Activated T-helper 2 cell treated with anti-CD3 and anti-CD28 coated beads, Interferon-gamma antibody, Interleukin-2, Interleukin-4, amounts not matched to agents 10 μg/mL and 5 μg/mL and 100 μg/mL, durations not matched to agents 14 hours and 24 hours and 36 hours (primary cell): ENCODE measurements at regions not wholly inside any gene's neighbourhood (a gene's known extent, or its start where the extent isn't known, plus 50 kb on each side); places are given as distances from the start of the nearest gene placed in this dataset.

Experiments used
- DNase-seq: peaks from one replicate; pipeline ENCODE4 v3.0.0; 2021; ENCODE audit warnings: low spot score
- H3K27ac Mint-ChIP-seq: one replicate; pipeline ENCODE4 v1.8.0; 2021; ENCODE audit warnings: mixed read lengths
- H3K27me3 Mint-ChIP-seq: one replicate; pipeline ENCODE4 v1.8.0; 2021; ENCODE audit warnings: low read depth, mixed read lengths
- H3K36me3 Mint-ChIP-seq: one replicate; pipeline ENCODE4 v1.8.0; 2021; ENCODE audit warnings: low read depth, mixed read lengths
- H3K4me1 Mint-ChIP-seq: one replicate; pipeline ENCODE4 v1.8.0; 2021; ENCODE audit warnings: low read depth, mixed read lengths
- H3K4me3 Mint-ChIP-seq: one replicate; pipeline ENCODE4 v1.8.0; 2021; ENCODE audit warnings: low read depth, mild to moderate bottlenecking, moderate library complexity, mixed read lengths
- H3K9me3 Mint-ChIP-seq: one replicate; pipeline ENCODE4 v1.8.0; 2021; ENCODE audit warnings: mixed read lengths
- intact Hi-C: fragments of 100-400 bp; cut with micrococcal nuclease; formaldehyde crosslinking; loops from one replicate; pipeline ENCODE4 v1.15.1; 2023

DNA sequence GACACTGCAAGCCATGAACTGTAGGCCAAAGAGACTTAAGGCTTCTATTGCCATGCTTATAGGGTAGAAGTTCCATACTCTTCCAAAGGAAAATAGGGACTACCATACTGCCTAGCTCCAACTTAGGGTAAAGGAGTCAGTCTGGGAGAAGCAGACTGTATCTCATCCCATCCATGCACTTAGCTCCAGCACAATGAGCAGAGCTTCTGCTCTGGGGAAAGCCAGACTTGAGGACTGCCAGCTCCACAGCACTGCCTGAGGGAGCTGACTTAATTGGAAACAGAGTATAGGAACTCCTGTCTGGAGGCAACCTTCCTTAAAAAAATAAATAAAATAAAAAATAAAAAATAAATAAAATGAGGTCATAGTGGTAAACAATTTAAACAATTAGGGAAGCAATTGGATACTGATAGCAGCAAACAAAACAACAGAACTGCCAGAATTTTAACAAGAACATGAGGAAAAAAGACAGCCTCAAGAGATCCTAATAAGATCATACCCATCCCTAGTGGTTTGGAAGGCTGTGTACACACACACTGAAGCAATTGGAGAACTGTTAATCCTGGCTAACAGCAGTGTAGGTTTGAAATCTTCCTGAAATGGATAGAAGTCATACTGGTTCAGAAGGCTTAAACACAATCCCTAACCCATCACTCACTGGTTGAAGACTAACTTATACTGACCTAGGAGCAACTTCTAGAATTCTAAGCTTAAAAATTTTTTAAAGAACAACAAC is 550.1 kb downstream of the TBC1D4 start:
- no peak for DNase-seq
- Mint-ChIP-seq H3K27me3 (no peaks in the 10 kb centered on the region), H3K27ac (no peak overlapping the region), H3K4me1 (no peaks in the 10 kb centered on the region), H3K36me3 (no peaks in the 10 kb centered on the region), H3K9me3 (no peaks in the 10 kb centered on the region), H3K4me3 (no peak overlapping the region)
- intact Hi-C loops = no loop called here

DNA sequence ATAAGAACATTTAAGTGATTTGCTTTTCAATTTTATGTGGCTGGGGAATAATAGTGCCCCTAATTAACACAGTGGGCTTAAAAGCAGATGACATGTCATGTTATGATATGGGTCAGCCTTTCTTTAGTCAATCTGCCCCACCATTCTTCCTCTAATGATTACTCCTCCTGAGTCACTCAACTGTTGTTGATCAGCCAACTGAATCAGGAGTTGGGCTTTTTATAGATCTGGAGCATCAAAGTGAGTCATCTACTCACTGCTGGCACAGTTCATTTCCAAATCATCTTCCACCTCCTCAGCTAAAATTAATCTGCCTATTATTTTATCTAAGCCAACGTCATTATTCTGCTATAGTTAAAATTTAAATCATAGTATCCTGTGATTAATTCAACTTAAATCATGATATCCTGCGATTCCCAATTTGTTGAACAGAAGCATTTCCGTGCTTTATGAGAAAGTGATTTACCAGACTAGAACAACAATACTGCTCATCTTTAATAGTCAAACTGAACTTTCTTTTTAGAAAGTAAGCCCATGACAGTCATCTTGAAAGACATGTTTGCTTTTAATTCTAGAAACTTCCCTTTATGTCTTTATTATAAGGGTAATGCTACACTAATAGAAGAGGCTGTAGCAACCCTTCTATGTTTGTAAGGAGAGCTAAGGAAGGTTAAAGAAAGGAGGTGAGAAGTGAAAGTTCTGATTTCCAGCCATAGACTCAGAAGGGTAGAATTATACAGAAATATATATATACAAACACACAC is 551.4 kb downstream of the TBC1D4 start:
- no peaks in the 10 kb centered on the region for H3K4me1 Mint-ChIP-seq
- H3K4me3 Mint-ChIP-seq = no peak overlapping the region
- DNase-seq = no peak
- no peaks in the 10 kb centered on the region for H3K9me3 Mint-ChIP-seq
- intact Hi-C loops = no loop called here
- no peak overlapping the region for H3K27ac Mint-ChIP-seq
- H3K36me3 Mint-ChIP-seq = no peaks in the 10 kb centered on the region
- no peaks in the 10 kb centered on the region for H3K27me3 Mint-ChIP-seq

GRCh38 chr13:74929436-74929835 is 552.5 kb downstream of the TBC1D4 start:
- no peak for DNase-seq
- Mint-ChIP-seq H3K27me3 (no peaks in the 10 kb centered on the region), H3K4me3 (no peak overlapping the region), H3K36me3 (no peaks in the 10 kb centered on the region), H3K27ac (no peak overlapping the region), H3K4me1 (no peaks in the 10 kb centered on the region), H3K9me3 (peaks cover 3% of the 10 kb centered on the region)
- intact Hi-C loops = no loop called here

GRCh38 chr13:74927823-74928222 is 554.1 kb downstream of the TBC1D4 start:
- DNase-seq = no peak
- H3K4me1 Mint-ChIP-seq = no peaks in the 10 kb centered on the region
- no peaks in the 10 kb centered on the region for H3K36me3 Mint-ChIP-seq
- H3K27me3 Mint-ChIP-seq = no peaks in the 10 kb centered on the region
- H3K9me3 Mint-ChIP-seq = peaks cover 7% of the 10 kb centered on the region
- intact Hi-C loops = no loop called here
- no peak overlapping the region for H3K27ac Mint-ChIP-seq
- H3K4me3 Mint-ChIP-seq = no peak overlapping the region

DNA sequence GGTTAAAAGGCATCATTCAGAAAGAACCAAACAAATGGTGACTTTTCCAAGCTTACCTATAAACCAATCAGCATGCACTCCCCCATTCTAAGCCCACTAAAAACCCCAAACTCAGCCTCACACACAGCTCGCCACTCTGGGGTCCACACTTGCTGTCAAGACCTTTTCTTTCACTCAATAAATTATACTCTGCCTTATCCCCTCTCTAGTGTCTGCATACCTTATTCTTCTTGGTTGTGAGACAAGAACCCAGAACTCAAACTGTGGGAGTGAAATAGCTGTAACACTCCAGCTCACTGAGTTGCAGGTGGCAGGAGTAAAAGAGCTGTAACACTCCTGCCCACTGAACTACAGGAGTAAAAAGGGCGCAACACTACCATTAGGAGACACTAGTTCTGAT is 559.0 kb downstream of the TBC1D4 start:
- no peak overlapping the region for H3K27ac Mint-ChIP-seq
- no peak overlapping the region for H3K4me3 Mint-ChIP-seq
- DNase-seq = no peak
- H3K9me3 Mint-ChIP-seq = peaks cover 7% of the 10 kb centered on the region
- H3K36me3 Mint-ChIP-seq = no peaks in the 10 kb centered on the region
- intact Hi-C loops = no loop called here
- H3K4me1 Mint-ChIP-seq = no peaks in the 10 kb centered on the region
- no peaks in the 10 kb centered on the region for H3K27me3 Mint-ChIP-seq

GRCh38 chr13:74921326-74921725 is 560.6 kb downstream of the TBC1D4 start:
- intact Hi-C loops = no loop called here
- Mint-ChIP-seq H3K4me1 (no peaks in the 10 kb centered on the region), H3K36me3 (no peaks in the 10 kb centered on the region), H3K9me3 (peaks cover 7% of the 10 kb centered on the region), H3K27me3 (no peaks in the 10 kb centered on the region), H3K4me3 (no peak overlapping the region), H3K27ac (no peak overlapping the region)
- no peak for DNase-seq

- Mint-ChIP-seq H3K36me3 (no peaks in the 10 kb centered on the region), H3K27ac (no peak overlapping the region), H3K9me3 (peaks cover 7% of the 10 kb centered on the region), H3K27me3 (no peaks in the 10 kb centered on the region), H3K4me1 (no peaks in the 10 kb centered on the region), H3K4me3 (no peak overlapping the region)
- intact Hi-C loops = no loop called here
- DNase-seq = no peak
Observed at GRCh38 chr13:74920920-74921319, 561.0 kb downstream of the TBC1D4 start.

DNA sequence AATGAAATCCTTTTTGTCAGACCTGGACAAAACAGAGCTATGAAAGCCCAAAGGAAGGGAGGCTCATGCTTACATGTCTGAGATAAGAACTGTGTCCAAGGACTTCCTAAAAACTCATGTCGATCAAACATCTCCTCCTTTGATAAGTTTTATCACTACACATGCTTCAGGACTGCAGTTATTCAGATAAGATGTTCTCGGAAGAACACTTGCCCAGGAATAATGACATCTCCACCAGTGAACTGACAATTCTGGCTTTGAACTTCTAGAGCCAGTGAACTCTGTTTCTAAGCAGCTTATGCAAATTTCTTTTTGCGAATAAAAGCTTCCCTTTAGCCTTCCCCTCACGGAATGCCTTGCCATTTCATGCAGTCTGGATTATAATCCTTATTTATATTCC is 561.6 kb downstream of the TBC1D4 start:
- intact Hi-C loops = no loop called here
- Mint-ChIP-seq H3K27me3 (no peaks in the 10 kb centered on the region), H3K36me3 (no peaks in the 10 kb centered on the region), H3K27ac (no peak overlapping the region), H3K9me3 (peaks cover 7% of the 10 kb centered on the region), H3K4me3 (no peak overlapping the region), H3K4me1 (no peaks in the 10 kb centered on the region)
- DNase-seq = no peak

- no peak for DNase-seq
- Mint-ChIP-seq H3K27ac (no peak overlapping the region), H3K4me1 (no peaks in the 10 kb centered on the region), H3K27me3 (no peaks in the 10 kb centered on the region), H3K36me3 (no peaks in the 10 kb centered on the region), H3K9me3 (peaks cover 5% of the 10 kb centered on the region), H3K4me3 (no peak overlapping the region)
- intact Hi-C loops = no loop called here
Observed at GRCh38 chr13:74919914-74920313, 562.1 kb downstream of the TBC1D4 start.

DNA sequence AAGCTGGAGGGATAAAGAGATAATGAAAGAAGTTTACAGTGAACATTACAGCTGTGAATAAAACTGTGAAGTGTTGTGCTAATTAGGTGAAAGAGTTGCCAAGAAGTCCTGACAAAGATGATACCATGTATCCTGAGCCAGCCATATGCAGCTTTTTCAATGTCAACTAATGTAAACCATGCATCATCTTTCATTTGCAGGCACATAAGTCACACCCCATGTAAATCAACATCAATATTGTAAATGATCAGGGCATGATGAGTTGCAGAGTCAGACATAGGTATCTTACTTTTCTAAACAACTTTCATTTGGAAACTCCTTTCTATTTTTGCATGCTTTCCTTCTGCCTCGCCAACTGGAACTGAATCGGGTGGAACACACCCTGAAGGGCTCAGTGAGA is 569.1 kb downstream of the TBC1D4 start:
- no peaks in the 10 kb centered on the region for H3K9me3 Mint-ChIP-seq

DNA sequence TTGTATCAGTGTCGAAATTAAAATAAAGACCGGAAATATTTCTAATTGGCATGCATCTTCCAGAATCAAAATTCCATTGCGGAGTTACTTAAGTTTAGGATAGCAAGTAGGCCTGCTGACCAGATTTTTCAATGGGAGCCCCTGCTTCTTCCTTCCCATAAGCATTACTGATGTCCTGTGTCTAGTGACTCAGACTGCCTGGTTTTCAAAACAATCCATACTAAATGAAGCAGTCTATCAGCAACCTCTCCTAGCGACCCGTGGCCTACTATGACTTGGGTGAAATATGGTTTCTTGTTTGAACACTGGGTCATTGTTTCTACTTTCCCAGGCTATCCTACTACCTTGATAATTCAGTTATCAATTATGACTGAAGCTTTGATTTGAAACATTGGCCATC is 571.6 kb downstream of the TBC1D4 start:
- Mint-ChIP-seq H3K9me3 (no peaks in the 10 kb centered on the region), H3K4me1 (no peaks in the 10 kb centered on the region), H3K36me3 (no peaks in the 10 kb centered on the region), H3K27me3 (no peaks in the 10 kb centered on the region), H3K27ac (no peak overlapping the region), H3K4me3 (no peak overlapping the region)
- intact Hi-C loops = no loop called here
- no peak for DNase-seq

More for the DNA sequence above, 569.1 kb downstream of the TBC1D4 start:
- H3K4me1 Mint-ChIP-seq = no peaks in the 10 kb centered on the region
- DNase-seq = no peak
- no peak overlapping the region for H3K4me3 Mint-ChIP-seq
- no peaks in the 10 kb centered on the region for H3K27me3 Mint-ChIP-seq
- no peaks in the 10 kb centered on the region for H3K36me3 Mint-ChIP-seq
- no peak overlapping the region for H3K27ac Mint-ChIP-seq
- intact Hi-C loops = no loop called here

- DNase-seq = no peak
- H3K9me3 Mint-ChIP-seq = no peaks in the 10 kb centered on the region
- no peak overlapping the region for H3K27ac Mint-ChIP-seq
- no peak overlapping the region for H3K4me3 Mint-ChIP-seq
- H3K36me3 Mint-ChIP-seq = no peaks in the 10 kb centered on the region
- no peaks in the 10 kb centered on the region for H3K27me3 Mint-ChIP-seq
- intact Hi-C loops = no loop called here
- no peaks in the 10 kb centered on the region for H3K4me1 Mint-ChIP-seq
Observed at GRCh38 chr13:74907788-74908187, 574.2 kb downstream of the TBC1D4 start.

DNA sequence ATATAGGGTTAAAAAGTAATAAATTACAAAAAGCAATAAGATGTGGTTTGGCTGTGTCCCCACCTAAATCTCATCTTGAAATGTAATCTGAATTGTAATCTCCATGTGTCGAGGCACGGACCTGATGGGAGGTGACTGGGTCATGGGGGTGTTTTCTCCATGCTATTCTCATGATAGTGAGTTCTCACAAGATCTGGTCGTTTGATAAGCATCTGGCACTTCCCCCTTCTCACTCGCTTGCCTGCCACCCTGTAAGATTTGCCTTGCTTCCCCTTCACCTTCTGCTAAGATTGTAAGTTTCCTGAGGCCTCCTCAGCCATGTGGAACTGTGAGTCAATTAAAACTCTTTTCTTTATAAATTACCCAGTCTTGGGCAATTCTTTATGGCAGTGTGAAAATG is 577.4 kb downstream of the TBC1D4 start:
- intact Hi-C loops = no loop called here
- H3K27me3 Mint-ChIP-seq = no peaks in the 10 kb centered on the region
- H3K9me3 Mint-ChIP-seq = no peaks in the 10 kb centered on the region
- no peaks in the 10 kb centered on the region for H3K4me1 Mint-ChIP-seq
- no peak overlapping the region for H3K27ac Mint-ChIP-seq
- no peak for DNase-seq
- H3K4me3 Mint-ChIP-seq = no peak overlapping the region
- H3K36me3 Mint-ChIP-seq = no peaks in the 10 kb centered on the region
